HG02610 (cell line): ENCODE measurements at regions not wholly inside any gene's neighbourhood (a gene's known extent, or its start where the extent isn't known, plus 50 kb on each side); places are given as distances from the start of the nearest gene placed in this dataset.
"Not testable (repeated sequence)": the region's sequence is repeated elsewhere in the genome, so short reads cannot be mapped to it uniquely, and the experiment has no call there.

Source experiments
- ATAC-seq: cut with Tn5 transposase; IDR thresholded peaks from one replicate; pipeline ENCODE4 v1.9.1; 2021; ENCODE audit warnings: mild to moderate bottlenecking, moderate library complexity; ENCODE audit not compliant: unreplicated experiment

GRCh38 chr5:106646106-106646505 is 1024.6 kb downstream of the EFNA5 start:
- ATAC-seq, result no peak

GRCh38 chr5:106640511-106640910 is 1030.2 kb downstream of the EFNA5 start:
- ATAC-seq, result no peak

GRCh38 chr5:106639488-106639887 is 1031.2 kb downstream of the EFNA5 start:
- no peak for ATAC-seq

GRCh38 chr5:106637275-106637674 is 1033.5 kb downstream of the EFNA5 start:
- no peak for ATAC-seq

GRCh38 chr5:106634375-106634774 is 1036.4 kb downstream of the EFNA5 start:
- ATAC-seq, result no peak

GRCh38 chr5:106633825-106634224 is 1036.9 kb downstream of the EFNA5 start:
- ATAC-seq, result no peak

GRCh38 chr5:106628456-106628855 is 1042.3 kb downstream of the EFNA5 start:
- not testable (repeated sequence) for ATAC-seq

- ATAC-seq, result no peak
Measured at GRCh38 chr5:106610041-106610440, 1060.7 kb downstream of the EFNA5 start.

GRCh38 chr5:106601620-106602019 is 1069.1 kb downstream of the EFNA5 start:
- peak; percentile 63 for ATAC-seq

GRCh38 chr5:106600803-106601202 is 1069.9 kb downstream of the EFNA5 start:
- peak; percentile 13 for ATAC-seq

- ATAC-seq, result no peak
Measured at GRCh38 chr5:106595864-106596263, 1074.9 kb downstream of the EFNA5 start.

- no peak for ATAC-seq
Measured at GRCh38 chr5:106584268-106584667, 1086.5 kb downstream of the EFNA5 start.

GRCh38 chr5:106578736-106579135 is 1092.0 kb downstream of the EFNA5 start:
- ATAC-seq, result no peak

- no peak for ATAC-seq
Measured at GRCh38 chr5:106574820-106575219, 1095.9 kb downstream of the EFNA5 start.

- ATAC-seq, result no peak
Measured at GRCh38 chr5:106566031-106566430, 1104.7 kb downstream of the EFNA5 start.

GRCh38 chr5:106545325-106545724 is 1125.4 kb downstream of the EFNA5 start:
- no peak for ATAC-seq

GRCh38 chr5:106543330-106543729 is 1127.4 kb downstream of the EFNA5 start:
- no peak for ATAC-seq

GRCh38 chr5:106530150-106530549 is 1140.6 kb downstream of the EFNA5 start:
- ATAC-seq, result no peak

- no peak for ATAC-seq
Measured at GRCh38 chr5:106525438-106525837, 1145.3 kb downstream of the EFNA5 start.

GRCh38 chr5:106523852-106524251 is 1146.9 kb downstream of the EFNA5 start:
- no peak for ATAC-seq

GRCh38 chr5:106522296-106522695 is 1148.4 kb downstream of the EFNA5 start:
- ATAC-seq, result no peak

GRCh38 chr5:106521701-106522100 is 1149.0 kb downstream of the EFNA5 start:
- ATAC-seq, result no peak

- no peak for ATAC-seq
Measured at GRCh38 chr5:106510321-106510720, 1160.4 kb downstream of the EFNA5 start.

- ATAC-seq, result no peak
Measured at GRCh38 chr5:106508894-106509293, 1161.8 kb downstream of the EFNA5 start.
